PC-9 (cell line): ENCODE measurements at regions not wholly inside any gene's neighbourhood (a gene's known extent, or its start where the extent isn't known, plus 50 kb on each side); places are given as distances from the start of the nearest gene placed in this dataset.

Experiments used
- EZH2 ChIP-seq: fragments of 200-600 bp; sonication (generic); IDR thresholded peaks from 2 replicates; pipeline ENCODE4 v1.8.0; 2017; ENCODE audit warnings: antibody characterized with exemption, low read depth
- TF ChIP-seq, protein P1 (sequence below): fragments of 200-600 bp; sonication (generic); conservative IDR thresholded peaks from 2 replicates; pipeline ENCODE4 v1.6.1; 2017; ENCODE audit warnings: mixed run types, antibody characterized with exemption, mild to moderate bottlenecking, moderate library complexity

DNA sequence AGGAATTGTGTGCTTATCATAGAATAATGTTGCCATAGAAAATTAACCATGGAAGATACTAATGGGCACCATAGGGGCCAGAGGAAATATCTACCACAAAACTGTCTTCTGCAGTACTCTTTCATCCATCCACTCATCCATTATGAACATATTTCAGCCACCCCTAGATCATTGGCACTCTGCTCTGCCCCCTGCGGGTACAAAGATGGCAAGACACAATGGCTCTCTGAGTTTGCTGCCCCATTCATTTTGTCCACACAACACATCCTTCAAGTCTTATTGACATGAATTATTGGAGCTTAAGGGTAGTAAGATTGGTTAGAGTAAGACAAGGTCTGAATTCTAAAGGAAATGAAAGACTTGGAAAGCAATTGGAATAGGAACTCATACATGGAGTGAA, 1224.7 kb upstream of the CELF4 start:
- TF ChIP-seq, protein P1, sequence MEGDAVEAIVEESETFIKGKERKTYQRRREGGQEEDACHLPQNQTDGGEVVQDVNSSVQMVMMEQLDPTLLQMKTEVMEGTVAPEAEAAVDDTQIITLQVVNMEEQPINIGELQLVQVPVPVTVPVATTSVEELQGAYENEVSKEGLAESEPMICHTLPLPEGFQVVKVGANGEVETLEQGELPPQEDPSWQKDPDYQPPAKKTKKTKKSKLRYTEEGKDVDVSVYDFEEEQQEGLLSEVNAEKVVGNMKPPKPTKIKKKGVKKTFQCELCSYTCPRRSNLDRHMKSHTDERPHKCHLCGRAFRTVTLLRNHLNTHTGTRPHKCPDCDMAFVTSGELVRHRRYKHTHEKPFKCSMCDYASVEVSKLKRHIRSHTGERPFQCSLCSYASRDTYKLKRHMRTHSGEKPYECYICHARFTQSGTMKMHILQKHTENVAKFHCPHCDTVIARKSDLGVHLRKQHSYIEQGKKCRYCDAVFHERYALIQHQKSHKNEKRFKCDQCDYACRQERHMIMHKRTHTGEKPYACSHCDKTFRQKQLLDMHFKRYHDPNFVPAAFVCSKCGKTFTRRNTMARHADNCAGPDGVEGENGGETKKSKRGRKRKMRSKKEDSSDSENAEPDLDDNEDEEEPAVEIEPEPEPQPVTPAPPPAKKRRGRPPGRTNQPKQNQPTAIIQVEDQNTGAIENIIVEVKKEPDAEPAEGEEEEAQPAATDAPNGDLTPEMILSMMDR: no peak
- TF ChIP-seq EZH2: no peak
